ENCODE measurements at regions not wholly inside any gene's neighbourhood (a gene's known extent, or its start where the extent isn't known, plus 50 kb on each side); places are given as distances from the start of the nearest gene placed in this dataset.

DNA sequence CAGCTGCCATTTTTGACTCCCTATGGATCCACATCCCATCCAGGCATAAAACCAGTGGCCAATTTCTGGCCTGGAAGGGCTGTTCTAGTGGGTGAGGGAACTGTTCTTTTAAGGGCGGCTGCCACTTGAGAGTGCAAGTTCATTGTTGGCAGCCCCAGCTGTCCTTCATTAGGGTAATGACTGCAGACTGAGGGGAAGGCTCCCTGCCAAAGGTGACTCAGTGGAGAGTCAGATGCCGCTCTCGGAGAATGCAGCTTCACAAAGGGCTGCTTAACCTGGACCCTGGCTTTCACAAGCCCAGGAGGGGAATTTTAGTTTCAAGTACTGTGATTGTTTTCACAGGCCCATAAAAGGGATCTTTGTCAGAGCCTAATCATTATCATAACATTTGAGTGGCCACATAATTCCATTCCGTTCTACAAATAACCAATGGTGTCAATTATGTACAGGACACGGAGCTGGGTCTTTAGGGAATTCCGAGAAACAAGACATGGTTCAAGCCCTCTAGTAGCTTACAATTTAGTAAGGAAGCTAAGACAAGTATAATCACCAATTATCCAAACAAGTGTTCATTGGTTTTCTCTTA, 235.7 kb downstream of the CDCA7 start:
- DNase-seq, result no peak

DNA sequence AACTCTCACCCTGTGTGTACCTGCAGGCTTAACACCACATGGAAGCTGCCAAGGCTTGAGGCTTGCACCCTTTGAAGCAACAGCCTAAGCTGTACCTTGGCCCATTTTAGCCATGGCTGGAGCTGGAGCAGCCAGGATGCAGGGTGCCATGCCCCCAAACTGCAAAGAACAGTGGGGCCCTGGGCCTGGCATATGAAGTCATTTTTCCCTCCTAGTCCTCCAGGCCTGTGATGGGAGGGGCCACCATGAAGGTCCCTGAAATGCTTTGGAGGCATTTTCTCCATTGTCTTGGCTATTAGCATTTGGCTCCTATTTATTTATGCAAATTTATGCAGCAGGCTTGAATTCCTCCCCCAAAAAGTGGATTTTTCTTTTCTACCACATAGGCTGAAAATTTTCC, 238.4 kb downstream of the CDCA7 start:
- no peak for DNase-seq

DNA sequence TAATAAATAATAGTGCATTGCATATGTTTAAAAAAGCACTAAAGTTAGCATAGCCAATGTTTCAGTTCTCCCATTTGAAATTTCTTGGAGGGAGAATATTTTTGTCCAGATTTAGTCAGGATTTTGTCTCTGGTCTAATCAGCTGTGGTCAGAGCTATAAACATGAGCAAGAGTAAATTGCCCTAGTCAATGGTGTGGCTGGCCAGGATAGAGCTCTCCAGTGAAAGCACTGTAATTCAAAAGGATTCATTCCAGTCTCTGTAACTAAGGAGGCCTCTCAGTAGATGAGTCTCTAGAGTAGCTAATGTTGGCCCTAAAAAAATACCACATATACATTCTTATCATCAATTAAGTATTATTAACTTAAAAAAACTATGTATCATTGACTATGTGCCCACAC, 241.6 kb downstream of the CDCA7 start:
- DNase-seq, result no peak

DNA sequence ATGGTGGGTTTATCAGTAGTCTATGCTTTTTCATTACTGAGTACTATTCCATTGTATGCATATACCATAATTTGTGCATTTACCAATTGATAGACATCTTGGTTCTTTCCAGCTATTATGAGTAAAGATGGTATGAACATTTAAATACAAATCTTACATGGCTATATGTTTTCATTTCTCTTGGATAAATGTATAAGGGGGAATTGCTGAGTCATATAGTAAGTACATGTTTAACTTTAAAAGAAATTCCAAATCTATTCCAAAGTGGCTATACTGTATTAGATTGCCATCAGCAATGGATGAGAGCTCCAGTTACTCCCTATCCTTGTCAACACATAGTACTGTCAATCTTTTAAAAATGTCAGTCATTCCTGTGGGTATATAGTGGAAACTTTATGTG, 243.9 kb downstream of the CDCA7 start:
- no peak for DNase-seq

DNA sequence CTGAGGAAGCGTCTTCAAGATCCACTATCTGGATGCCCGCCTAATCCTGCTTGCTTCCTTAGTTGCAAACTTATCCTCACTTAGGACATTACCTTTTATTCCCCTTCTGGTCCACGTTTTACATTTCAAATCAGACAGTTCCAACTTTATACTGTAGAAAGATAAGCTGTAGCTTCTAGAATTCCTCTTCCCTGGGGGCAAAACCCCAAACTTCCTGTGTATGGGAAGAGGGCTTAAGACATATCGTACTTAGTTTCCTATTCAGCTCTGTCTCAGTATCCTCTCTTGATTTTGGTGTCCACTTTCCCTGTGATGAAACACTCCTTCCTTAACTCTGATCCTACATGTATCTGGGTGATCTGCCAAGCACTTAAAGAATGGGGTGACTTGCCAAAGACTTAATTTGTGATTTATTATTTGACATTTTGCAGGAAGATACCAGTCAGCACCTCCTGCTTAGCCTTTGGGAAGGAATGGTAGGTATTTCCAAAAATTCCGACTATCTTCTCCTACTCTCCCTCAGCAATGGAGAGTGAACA, 245.2 kb downstream of the CDCA7 start:
- no peak for DNase-seq

DNA sequence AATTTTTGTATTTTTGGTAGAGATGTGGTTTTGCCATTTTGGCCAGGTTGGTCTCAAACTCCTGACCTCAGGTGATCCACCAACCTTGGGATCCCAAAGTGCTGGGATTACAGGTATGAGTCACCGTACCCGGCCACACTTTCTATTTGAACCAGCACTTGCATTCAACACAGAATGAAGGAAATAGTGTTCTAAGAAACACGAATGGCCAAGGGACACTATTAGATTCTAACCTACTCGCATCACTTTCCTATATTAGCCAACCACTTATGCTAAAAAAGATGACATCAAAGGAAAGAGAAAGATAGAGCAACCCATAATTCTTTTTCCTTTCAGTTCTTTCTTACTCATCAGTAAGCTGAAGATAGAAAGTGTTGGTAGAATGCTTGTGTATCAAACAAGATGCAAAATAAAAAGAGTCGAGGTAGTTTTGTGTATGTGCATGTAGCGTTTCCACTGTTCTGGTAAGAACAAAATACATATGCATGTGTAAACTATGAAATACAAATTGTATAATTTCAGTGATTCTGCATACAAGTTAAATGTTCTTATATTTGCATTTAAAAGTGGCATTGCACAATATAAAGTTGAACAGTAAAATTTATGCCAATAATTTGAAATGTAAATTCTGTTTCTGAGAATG, 247.6 kb downstream of the CDCA7 start:
- no peak for DNase-seq

DNA sequence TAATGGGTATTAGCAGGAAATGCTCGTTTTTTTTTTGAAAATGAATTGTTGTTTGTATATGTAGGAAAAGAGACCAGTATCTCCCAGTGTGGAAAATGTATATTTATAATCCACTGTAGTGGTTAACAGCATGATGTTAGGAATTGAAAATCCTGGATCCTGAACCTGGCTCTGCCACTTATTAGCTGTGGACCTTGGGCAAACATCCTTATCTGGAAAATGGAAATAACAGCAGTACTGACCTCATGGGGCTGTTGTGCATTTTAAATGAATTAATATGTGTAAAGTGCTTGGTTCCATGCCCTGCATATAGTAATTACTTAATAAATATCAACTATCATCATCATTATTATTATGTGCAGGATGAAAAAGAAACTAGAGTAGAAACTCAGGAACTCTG, 251.3 kb downstream of the CDCA7 start:
- no peak for DNase-seq

DNA sequence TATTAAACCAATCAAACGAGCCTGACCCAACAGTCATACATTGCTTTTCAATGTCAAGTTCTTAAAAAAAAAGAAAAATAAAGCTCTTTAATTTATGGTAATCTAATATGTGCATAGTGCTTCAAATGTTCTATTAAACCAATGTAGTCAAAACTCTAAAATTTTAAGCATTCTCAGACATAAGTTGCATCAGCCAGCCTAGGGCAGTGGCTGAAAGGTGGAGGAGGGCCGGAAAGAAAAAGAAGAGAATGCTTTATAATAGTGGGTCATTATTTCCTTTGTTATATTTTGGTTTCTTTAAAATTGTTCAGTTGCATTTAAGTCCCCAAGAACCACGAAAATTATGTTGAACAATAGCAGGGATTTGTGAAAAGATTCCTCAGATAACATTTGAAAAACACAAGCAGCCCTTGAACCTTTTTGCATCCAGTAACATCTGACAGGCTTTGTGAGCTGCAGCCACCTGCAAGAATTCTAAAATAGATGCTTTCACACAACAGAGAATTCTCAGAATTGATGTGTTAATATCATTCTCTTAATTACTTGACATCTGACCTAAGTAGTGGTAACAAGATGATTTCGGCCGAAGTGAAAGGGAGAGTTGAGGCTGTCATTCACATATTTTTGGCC, 252.1 kb downstream of the CDCA7 start:
- DNase-seq, result no peak

DNA sequence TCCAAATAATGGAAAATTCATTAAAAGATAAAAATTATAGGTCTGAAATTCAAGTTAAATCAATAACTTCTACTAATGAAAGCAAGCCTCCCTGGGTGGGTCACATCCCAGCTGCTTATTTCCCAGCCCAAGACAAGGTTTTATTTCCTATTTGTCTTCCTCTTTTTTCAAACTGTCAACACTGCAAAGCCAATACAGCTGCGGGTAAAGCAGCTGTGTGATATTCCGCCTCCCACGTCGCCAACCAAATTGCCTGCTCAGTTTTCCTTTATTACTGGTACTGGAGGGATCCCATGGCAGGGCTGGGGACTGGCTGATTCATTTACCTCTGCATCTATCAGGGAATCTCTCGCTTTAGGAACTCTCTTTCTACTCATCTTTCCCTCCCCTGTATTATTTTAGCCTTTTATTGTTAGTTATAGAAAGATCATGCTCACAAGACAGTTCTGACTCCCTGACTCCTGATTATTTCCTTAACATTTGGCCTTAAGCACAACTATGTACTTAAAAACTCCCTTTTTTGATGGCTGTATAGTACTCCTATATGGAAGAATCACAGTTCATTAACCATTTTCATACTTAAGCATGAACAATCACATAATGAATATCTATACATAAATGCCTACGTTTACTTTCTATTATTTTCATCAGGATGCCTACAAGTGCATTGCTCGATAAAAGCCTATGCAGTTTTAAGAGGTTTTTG, 253.1 kb downstream of the CDCA7 start:
- DNase-seq, result no peak

DNA sequence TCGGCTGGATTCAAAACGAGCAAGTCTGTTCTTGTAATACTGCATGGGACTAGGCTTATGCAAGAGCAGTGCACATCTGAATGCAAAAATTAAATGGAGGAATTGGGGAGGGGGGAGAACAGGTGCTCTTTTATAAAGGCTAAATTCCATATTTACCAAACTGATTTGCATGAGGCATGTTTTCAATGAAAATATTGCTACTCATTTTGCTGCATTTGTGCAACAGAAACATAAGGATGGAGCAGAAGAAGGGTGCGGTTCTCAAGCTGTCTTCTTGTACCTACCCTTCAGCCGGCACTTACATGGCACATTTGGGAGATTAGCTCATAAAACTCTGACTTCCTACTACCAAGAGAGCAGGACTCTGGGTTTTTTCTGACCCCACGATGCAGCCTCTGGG, 256.4 kb downstream of the CDCA7 start:
- no peak for DNase-seq

DNA sequence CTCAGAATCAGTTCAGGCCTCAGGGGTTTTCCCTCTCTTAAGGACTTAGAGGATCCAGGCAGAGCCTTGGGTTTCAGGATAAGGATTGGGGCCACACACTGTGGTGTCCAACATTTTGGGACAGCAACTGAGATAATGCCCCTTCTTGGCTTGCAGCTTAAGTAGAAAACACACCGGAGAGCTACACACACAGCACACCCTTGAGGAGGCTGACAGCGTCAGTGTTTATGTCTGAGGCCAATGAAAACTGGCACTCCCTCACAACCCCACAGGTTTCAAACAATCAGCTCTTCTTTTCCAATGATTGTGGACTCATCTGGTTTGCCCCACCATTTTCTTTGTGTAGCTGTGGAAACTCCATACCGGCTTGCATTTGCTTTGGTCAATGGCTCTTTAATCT, 257.7 kb downstream of the CDCA7 start:
- no peak for DNase-seq

DNA sequence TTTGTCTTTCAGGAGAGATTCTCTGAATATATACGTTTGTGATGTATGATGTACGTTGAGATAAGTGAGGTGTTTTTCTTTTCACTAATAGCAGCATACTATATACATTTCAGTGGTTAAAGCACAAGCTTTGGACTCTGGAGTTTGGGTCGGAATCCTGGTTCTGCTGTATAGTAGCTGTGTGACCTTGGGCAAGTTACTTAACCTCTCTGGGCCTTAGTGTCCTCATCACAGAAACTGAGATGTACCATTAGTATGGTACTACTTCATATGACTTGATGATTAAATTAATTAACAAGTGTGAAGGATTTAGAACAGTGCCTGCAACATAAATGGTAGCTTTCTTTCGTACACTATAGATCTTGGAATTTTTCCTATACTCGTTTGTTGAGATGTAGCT, 258.7 kb downstream of the CDCA7 start:
- DNase-seq, result no peak

DNA sequence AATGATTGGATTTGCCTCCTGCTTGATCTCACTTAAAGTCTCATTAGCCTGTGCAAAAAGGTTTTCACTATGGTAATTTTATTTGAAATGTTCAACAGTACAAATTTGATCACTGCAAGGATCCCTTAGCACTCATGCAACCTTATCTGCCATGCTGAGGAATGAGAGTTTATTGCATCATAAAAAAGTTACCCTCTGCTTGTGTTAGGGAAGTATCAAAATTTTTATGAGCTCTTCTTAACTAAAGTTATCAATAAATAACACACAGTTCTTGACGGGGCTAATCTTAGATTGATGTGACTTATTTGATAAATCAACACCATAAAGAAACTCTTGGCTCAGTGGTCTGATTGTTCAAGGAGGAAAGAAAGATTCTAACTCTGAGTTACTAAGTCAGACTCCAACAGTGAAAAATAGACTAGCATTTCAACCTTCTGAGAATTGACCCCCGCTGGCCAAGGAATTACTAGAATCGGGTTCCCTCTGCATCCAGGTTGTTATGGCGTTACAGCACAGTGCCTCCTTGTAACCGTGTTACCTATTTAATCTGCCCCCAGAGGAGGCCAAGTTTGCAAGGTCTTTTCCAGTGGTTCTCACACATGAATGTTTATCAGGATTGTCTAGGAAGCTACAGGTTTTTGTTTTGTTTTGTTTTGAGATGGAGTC, 259.7 kb downstream of the CDCA7 start:
- DNase-seq, result no peak

DNA sequence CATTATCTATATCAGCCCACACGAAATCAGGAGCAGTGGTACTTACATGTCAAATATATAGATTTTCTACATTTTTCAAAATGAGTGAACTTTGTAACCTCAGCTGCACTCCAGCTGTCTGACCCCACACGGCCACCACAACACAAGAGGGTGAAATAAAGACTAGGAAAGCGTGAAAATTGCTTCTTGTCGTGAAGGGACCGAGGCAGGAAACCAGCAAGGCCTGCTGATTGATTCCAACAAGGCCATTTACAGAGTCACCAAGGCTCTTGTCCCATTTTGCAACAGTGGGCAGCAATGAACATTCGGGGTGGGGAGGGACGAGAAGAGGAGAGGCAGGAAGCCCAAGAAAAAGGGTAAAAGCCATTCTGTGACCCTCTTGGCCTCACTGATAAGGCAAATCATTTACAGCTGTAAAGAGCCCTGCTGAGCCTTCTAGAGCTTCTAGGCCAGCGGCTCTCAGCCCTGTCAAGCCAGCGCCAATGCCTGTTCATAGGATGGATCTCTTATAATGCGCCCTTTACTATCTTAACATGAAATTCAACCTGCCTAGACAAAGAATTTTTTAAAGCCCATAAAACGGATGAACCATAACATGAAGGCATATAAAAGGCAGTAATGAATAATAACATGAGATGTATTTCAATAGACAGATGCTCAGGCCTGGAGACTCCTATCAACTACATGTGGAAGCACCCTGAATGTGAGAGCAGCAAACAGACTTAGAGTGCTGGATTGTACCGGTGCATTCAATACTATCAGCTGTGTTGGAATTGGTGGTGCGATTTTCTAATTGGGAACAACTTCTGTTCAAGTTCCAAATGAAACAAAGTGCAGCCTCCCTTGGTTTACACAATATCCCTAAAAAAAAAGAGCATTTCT, 269.0 kb downstream of the CDCA7 start:
- DNase-seq, result no peak

DNA sequence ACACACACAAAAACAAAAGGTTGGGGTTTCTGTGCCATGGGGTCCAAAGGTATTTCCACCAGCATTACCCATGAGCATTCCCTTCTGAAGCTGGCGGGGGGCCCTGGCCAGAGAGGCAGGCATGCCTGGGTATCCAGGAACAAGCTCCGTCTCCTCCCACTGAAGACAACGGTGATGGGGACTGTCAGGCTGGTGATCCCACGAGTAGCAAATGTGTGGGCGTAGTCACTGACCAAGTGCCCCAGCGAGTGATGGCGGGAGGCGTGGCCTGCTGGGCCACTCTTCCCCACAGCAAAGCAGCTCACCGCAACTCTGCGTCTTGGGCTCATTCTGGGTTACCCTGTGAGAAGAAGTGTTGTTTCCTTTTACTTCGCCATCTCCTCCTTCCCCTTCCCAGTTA, 270.6 kb downstream of the CDCA7 start:
- no peak for DNase-seq

DNA sequence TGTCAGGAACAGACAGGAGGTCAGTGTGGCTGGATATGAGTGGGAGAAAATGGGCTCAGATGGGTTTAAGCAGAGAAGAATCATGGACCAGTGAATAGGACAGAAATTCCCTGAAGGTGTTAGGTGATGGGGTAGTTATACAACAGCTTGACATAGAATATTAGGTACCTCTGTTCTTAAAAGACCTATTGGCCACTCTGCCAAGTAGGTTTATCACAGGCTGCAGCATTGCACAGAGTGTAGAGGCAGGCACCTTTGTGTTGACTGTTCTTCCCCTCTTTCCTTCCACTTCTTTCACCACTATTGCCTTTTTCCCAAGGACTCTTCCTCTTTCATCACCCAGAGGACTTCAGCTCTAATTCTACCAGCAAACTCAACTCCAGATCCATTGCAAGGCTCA, 274.4 kb downstream of the CDCA7 start:
- DNase-seq, result no peak

DNA sequence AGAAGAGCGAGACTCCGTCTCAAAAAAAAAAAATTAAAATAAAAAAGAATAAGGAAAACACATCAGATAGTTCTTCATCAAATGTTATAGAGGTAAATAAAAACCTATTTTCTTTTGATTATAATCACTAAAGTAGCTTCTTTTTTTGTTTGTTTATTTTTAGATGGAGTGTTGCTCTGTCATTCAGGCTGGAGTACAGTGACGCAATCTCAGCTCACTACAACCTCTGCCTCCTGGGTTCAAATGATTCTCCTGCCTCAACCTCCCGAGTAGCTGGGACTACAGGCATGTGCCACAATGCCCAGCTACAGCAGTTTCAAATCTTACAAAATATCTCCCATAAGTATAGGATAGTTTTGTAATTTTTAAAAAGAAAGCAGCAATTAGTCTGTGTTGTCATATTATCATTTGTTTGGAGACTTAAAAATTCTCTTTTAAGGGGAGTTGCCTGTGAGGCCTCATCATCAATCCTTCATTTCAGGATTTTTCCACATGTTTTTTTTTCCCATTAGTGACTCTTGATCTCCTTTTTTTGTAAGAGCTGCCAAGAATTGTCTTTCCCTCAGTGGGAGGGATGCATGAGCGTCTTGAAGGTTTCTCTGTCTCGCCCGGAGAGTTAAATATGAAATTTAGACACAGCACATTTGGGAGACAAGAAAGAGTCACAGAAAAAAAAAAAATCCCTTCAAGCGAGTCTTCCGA, 275.9 kb downstream of the CDCA7 start:
- no peak for DNase-seq

DNA sequence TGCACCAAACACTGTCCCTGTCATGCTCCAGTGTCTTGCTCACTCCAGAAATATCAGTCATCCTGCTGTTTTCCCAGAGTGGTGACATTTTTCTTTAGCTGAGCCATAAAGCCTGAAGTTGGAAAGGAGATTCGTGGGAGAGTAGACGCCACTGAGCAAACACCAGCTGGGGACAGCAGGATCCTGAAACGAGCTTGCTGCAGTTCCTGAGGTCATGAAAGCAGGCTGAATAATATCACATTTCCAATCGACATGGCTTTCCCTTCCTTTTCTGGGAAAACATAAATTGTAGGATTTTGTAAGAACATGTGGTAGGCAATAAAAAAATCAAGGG, 276.4 kb downstream of the CDCA7 start:
- DNase-seq, result no peak

DNA sequence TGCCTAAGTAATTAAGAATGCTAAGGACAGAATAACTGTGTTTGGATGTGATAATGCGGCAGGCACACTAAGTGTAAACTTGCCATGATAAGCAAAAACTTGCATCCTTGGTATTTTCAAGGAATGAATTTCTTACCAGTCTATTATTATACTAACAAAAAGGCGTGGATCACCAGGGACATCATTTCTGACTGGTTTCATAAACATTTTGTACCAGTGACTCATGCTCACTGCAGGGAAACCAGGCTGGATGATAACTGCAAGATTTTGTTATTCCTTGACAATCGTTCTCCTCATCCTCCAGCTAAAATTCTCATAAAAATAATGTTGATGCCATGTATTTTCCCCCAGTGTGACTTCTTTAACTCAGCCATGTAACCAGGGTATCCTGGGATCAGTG, 289.5 kb downstream of the CDCA7 start:
- no peak for DNase-seq

DNA sequence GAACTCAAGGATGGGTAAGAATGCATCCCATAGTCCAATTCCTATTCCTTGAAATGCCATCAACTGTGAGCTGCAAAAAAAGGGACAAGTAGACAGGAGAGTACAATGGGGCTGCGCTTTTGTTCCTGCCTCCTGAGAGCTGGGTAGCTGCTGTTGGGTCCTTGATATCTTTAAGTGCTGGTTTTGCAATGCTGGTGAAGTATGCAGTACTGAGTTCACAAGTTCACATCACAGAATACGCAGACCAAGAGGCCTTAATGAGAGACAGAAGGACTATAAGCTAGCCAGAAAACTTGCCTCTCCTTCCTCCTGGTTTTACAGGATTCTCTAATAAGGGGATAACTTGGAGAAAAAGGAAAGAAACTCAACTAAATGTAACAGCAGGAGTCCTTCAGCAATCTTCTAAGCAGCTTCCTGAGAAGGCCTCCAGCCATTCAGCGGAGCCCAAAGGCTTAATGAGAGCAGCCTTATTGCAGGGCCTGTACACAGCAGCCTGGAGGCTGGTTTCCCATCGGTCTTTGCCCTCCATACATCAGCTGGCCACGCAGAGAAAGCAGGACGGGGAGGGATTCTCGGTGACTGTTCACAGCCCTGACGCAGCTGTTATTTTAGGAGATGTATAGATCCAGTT, 293.1 kb downstream of the CDCA7 start:
- DNase-seq, result no peak

DNA sequence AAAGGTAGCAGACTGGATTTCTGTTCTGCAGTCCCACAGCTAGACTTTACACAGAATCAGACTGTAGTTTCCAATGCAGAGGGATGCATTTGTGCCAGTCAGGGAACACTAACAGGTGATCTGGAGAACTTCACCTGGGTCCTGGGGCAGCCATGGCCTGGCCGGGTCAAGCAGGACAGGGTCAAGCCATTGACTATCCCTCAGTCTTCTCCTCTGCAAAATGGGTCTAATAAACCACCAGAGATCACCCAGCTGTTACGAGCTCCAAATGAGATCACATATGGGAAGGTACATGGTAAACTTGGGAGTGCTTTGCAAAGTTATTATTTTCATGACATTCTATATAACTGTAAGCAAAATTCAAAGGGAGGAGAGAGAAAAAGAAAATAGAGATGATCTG, 294.1 kb downstream of the CDCA7 start:
- no peak for DNase-seq
